ENCODE measurements at regions not wholly inside any gene's neighbourhood (a gene's known extent, or its start where the extent isn't known, plus 50 kb on each side); places are given as distances from the start of the nearest gene placed in this dataset.
A peak's percentile ranks its signal among the peaks of the same experiment; 100 is the strongest.

DNA sequence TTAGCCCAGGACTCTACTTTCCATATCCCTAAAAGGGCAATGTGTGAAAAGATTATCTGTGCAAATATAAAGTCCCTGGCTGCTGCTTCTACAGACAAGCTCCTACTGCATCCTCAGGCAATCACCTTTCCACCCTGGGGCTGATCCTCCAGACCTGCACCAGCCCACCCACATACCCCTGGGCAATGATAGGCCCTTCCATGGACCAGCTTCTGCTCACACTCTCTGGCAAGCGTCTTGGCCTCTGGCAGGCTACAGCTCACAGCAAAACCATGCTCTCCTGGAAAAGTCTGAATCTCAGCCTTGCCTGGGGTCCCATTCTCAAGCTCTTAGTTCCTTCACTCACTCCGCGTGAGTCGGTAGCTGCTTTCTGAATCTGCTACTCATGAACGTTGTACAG lies 69.5 kb downstream of the IGLL5 start:
- intact Hi-C loops (cut with micrococcal nuclease; ENCODE audit: unreplicated experiment), result loop anchor here (5.0 to 10.0 kb wide), 4 partner anchors 110 to 490 kb away; no protein-coding TSS in a partner anchor
- ChIA-PET CTCF (interaction anchor here (0.6 to 2.3 kb wide), 4 partner anchors 147 to 204 kb away, joined by 3 to 10 read pairs (median 4); no protein-coding TSS in a partner anchor), POLR2A (ENCODE audit: low non-redundant PET) (no interaction called here)
- no peak for TF ChIP-seq EZH2 (IDR thresholded peaks at IDR 0.05; ENCODE audit: borderline replicate concordance, low read depth, low read length, poor library complexity, severe bottlenecking)
- TF ChIP-seq, protein P1, sequence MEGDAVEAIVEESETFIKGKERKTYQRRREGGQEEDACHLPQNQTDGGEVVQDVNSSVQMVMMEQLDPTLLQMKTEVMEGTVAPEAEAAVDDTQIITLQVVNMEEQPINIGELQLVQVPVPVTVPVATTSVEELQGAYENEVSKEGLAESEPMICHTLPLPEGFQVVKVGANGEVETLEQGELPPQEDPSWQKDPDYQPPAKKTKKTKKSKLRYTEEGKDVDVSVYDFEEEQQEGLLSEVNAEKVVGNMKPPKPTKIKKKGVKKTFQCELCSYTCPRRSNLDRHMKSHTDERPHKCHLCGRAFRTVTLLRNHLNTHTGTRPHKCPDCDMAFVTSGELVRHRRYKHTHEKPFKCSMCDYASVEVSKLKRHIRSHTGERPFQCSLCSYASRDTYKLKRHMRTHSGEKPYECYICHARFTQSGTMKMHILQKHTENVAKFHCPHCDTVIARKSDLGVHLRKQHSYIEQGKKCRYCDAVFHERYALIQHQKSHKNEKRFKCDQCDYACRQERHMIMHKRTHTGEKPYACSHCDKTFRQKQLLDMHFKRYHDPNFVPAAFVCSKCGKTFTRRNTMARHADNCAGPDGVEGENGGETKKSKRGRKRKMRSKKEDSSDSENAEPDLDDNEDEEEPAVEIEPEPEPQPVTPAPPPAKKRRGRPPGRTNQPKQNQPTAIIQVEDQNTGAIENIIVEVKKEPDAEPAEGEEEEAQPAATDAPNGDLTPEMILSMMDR (conservative IDR thresholded peaks at IDR 0.05; ENCODE audit: low read depth, low read length), result no peak
- BruUV-seq (replicated peaks), result no TSS peak
- no peaks in the 10 kb centered on the region for H3K4me1 ChIP-seq (ENCODE audit: insufficient read depth, low read length, poor library complexity, severe bottlenecking)
- DNase-seq (ENCODE audit: low spot score), result no peak
- H3K36me3 ChIP-seq (ENCODE audit: insufficient read depth, low read length, poor library complexity, severe bottlenecking), result no peaks in the 10 kb centered on the region
- peaks cover 4% of the 10 kb centered on the region for H3K9me3 ChIP-seq (ENCODE audit: low read depth, low read length, poor library complexity, severe bottlenecking)
- H3K27ac ChIP-seq (ENCODE audit: low read depth, low read length, poor library complexity, severe bottlenecking), result no peak overlapping the region
- peaks cover 20% of the 10 kb centered on the region for H3K27me3 ChIP-seq (replicated peaks; ENCODE audit: insufficient read depth, low read depth, low read length, poor library complexity)
- no peak overlapping the region for H3K4me3 ChIP-seq (ENCODE audit: low read depth, low read length, poor library complexity, severe bottlenecking)

DNA sequence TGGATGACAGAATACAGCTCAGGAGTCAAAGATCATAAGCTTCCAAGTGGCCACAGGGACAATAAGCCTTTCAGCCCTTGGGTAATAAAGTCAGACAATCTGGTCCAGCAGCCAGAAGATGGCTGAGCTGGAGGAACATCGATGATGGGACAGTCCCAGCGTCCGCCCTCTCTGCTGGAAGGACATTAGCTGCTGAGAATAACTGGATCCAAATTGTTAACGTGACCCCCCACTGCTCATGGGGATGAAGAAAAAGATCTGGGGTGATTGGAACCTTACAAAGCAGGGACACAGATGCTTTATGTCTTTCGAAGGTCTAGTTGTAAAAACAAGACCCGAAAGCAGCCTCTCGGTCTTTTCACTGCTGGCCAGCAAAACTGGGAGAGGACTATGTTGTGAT lies 71.0 kb downstream of the IGLL5 start:
- no TSS peak for BruUV-seq (replicated peaks)
- H3K36me3 ChIP-seq (ENCODE audit: insufficient read depth, low read length, poor library complexity, severe bottlenecking), result peaks cover 4% of the 10 kb centered on the region
- no peak overlapping the region for H3K27ac ChIP-seq (ENCODE audit: low read depth, low read length, poor library complexity, severe bottlenecking)
- ChIA-PET CTCF (interaction anchor here (2.3 kb wide), 1 partner anchor 170 kb away, joined by 10 read pairs; no protein-coding TSS in a partner anchor), POLR2A (ENCODE audit: low non-redundant PET) (no interaction called here)
- H3K9me3 ChIP-seq (ENCODE audit: low read depth, low read length, poor library complexity, severe bottlenecking), result peaks cover 4% of the 10 kb centered on the region
- peaks cover 11% of the 10 kb centered on the region for H3K27me3 ChIP-seq (replicated peaks; ENCODE audit: insufficient read depth, low read depth, low read length, poor library complexity)
- no peak for TF ChIP-seq EZH2 (IDR thresholded peaks at IDR 0.05; ENCODE audit: borderline replicate concordance, low read depth, low read length, poor library complexity, severe bottlenecking)
- TF ChIP-seq, protein P1 (conservative IDR thresholded peaks at IDR 0.05; ENCODE audit: low read depth, low read length), result no peak
- DNase-seq (ENCODE audit: low spot score), result no peak
- no peak overlapping the region for H3K4me3 ChIP-seq (ENCODE audit: low read depth, low read length, poor library complexity, severe bottlenecking)
- intact Hi-C loops (cut with micrococcal nuclease; ENCODE audit: unreplicated experiment), result loop anchor here (1.0 to 10.0 kb wide), 5 partner anchors 111 to 491 kb away; no protein-coding TSS in a partner anchor
- H3K4me1 ChIP-seq (ENCODE audit: insufficient read depth, low read length, poor library complexity, severe bottlenecking), result no peaks in the 10 kb centered on the region

DNA sequence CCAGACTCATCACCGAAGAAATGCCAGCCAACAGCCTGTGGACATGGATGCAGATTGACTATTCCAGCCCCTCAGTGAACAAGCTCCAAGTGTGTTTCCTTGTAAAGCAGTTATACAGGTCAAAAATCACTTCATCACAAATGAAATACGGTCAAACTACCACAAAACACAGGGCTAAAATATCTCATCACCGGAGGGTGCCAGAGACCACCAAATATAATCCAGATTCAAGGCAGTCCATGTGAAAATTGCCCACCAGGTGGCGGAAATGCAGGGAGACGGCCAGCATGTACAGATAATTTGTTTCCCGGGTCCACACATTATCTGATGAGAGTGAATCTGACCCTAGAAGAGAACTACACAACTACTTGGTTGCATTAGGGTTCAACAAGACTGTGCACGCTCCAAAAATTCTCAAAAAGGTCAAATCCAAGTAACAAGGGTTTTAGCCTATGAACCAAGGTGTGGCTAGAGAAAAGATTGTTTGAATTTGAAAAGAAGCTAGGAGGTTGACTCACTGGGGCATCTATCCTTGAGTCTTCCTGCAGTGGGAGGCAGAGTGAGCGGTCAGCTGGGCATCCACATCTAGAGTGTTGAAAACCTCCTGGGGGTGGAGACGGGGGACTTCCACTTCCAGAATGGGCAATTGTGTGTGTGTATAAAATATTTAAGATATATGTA lies 71.7 kb downstream of the IGLL5 start:
- POLR2A ChIA-PET (ENCODE audit: low non-redundant PET), result no interaction called here
- peak; percentile 81 for DNase-seq (ENCODE audit: low spot score)

More for the DNA sequence above, 71.7 kb downstream of the IGLL5 start:
- H3K36me3 ChIP-seq (ENCODE audit: insufficient read depth, low read length, poor library complexity, severe bottlenecking), result peaks cover 4% of the 10 kb centered on the region
- H3K27ac ChIP-seq (ENCODE audit: low read depth, low read length, poor library complexity, severe bottlenecking), result no peak overlapping the region
- TF ChIP-seq, protein P1 (conservative IDR thresholded peaks at IDR 0.05; ENCODE audit: low read depth, low read length), result peak; percentile 94
- no peak for TF ChIP-seq EZH2 (IDR thresholded peaks at IDR 0.05; ENCODE audit: borderline replicate concordance, low read depth, low read length, poor library complexity, severe bottlenecking)
- H3K27me3 ChIP-seq (replicated peaks; ENCODE audit: insufficient read depth, low read depth, low read length, poor library complexity), result peaks cover 5% of the 10 kb centered on the region
- H3K4me1 ChIP-seq (ENCODE audit: insufficient read depth, low read length, poor library complexity, severe bottlenecking), result no peaks in the 10 kb centered on the region
- peaks cover 4% of the 10 kb centered on the region for H3K9me3 ChIP-seq (ENCODE audit: low read depth, low read length, poor library complexity, severe bottlenecking)
- CTCF ChIA-PET, result interaction anchor here (0.6 to 2.9 kb wide), 4 partner anchors 169 to 427 kb away, joined by 4 to 38 read pairs (median 10); no protein-coding TSS in a partner anchor
- no peak overlapping the region for H3K4me3 ChIP-seq (ENCODE audit: low read depth, low read length, poor library complexity, severe bottlenecking)
- no TSS peak for BruUV-seq (replicated peaks)
- intact Hi-C loops (cut with micrococcal nuclease; ENCODE audit: unreplicated experiment), result loop anchor here (1.0 to 10.0 kb wide), 5 partner anchors 112 to 492 kb away; no protein-coding TSS in a partner anchor
